Superior temporal gyrus (tissue), 1 donor: ENCODE measurements at regions not wholly inside any gene's neighbourhood (a gene's known extent, or its start where the extent isn't known, plus 50 kb on each side); places are given as distances from the start of the nearest gene placed in this dataset.
"Not testable (repeated sequence)": the region's sequence is repeated elsewhere in the genome, so short reads cannot be mapped to it uniquely, and the experiment has no call there.

ENCODE experiments used
- DNase-seq: peaks from one replicate; pipeline ENCODE4 v3.0.0-alpha.2; 2016; ENCODE audit errors: extremely low spot score

GRCh38 chr7:124635416-124635815 lies 130.2 kb downstream of the GPR37 start:
- DNase-seq, result no peak

GRCh38 chr7:124633740-124634139 lies 131.9 kb downstream of the GPR37 start:
- DNase-seq, result no peak

GRCh38 chr7:124630395-124630794 lies 135.2 kb downstream of the GPR37 start:
- no peak for DNase-seq

GRCh38 chr7:124618871-124619270 lies 146.7 kb downstream of the GPR37 start:
- no peak for DNase-seq

- not testable (repeated sequence) for DNase-seq
These were observed 147.5 kb downstream of the GPR37 start for GRCh38 chr7:124618051-124618450.

GRCh38 chr7:124603066-124603465 lies 162.5 kb downstream of the GPR37 start:
- DNase-seq, result no peak

DNA sequence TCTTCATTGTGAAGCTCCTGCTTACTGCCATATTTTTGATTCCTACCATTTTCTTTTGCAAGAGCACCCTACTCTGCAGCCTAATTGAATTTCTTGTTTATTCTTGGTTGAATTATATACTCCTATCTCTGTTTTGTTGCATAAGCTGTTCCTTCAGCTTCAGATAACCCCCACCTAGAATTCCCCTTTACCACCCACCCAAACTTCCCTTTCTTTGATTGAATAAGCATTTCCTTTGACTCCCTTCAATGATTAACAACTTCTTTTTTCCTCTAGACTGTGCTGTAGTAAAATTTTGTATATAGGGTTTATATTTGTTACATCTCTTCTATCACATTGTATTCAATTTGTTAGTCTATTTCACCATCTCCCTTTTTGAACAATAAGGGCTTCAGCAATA lies 168.1 kb downstream of the GPR37 start:
- no peak for DNase-seq

GRCh38 chr7:124596881-124597280 lies 168.7 kb downstream of the GPR37 start:
- no peak for DNase-seq

GRCh38 chr7:124590814-124591213 lies 174.8 kb downstream of the GPR37 start:
- no peak for DNase-seq

- no peak for DNase-seq
These were observed 188.3 kb downstream of the GPR37 start for GRCh38 chr7:124577256-124577655.

DNA sequence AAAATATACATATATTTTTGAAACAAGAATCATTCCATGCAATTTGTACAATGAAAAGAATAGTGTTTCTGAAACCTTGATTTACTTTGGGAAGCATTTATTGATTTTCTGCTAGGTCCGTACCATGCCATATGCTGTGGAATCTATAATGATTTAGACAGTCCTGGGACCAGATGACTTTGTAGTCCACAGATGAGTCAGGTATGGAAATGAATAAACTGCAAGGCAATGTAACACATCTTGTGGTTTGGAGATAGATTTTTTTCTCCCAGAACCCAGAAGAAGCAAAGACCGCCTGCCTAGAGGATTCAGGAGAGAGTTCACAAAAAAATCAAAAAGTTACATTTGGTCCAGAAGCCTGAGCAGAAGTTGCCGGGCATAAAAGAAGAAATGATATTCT lies 190.4 kb downstream of the GPR37 start:
- no peak for DNase-seq

DNA sequence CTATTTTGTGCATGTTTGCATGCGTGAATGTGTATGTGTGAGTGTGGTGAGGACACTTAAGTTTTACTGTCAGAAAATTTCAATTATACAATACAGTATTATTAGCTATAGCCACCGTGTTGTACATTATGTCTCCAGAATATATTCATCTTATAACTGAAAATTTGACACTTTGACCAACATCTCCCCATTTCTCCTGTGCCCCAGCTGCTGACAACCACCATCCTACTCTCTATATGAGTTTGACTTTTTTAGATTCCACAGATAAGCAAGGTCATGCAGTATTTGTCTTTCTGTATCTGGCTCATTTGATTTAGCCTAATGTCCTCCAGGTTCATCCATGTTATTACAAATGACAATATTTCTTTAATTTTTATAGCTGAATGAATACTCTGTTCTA lies 195.0 kb downstream of the GPR37 start:
- no peak for DNase-seq

GRCh38 chr7:124566583-124566982 lies 199.0 kb downstream of the GPR37 start:
- DNase-seq, result no peak

DNA sequence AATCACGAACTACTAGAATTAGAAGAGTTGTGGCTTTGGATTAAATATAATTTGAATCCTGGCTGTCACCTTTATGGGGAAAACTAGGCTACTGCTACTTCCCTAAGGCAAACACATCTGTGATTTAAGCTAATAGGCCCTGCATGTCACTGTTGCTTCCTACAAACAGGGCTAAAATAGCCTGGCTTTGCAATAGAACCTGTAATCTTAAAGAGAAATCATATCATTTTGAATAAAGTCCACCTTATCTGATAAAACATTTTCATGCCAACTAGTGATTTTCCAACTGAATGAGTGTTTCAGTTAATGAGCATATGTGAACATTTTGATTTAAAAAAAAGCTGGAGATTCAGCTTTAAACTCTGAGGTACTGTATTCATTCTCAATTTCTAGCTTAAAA lies 208.0 kb downstream of the GPR37 start:
- DNase-seq, result no peak

- DNase-seq, result no peak
These were observed 208.5 kb downstream of the GPR37 start for GRCh38 chr7:124557101-124557500.

DNA sequence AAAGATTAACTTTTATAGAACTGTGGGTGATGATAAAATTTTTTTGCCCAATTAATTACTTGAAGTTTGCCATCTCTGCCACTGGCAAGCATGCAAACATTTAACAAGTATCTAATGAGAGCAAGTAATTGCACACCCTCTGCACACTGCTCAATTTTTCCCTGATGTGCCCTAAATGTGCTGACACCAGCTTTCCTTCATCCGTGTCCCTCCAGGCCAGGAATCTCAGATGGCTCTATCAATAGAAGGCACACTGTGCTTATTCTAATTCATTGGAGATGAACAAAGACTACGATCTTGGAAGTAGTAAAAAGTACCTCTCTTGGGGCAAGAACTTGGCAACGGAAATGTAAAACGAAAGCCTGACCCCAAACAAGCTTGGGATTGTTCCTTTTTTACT lies 212.1 kb downstream of the GPR37 start:
- DNase-seq, result no peak

- DNase-seq, result no peak
These were observed 213.4 kb downstream of the GPR37 start for GRCh38 chr7:124552217-124552616.

GRCh38 chr7:124550036-124550435 lies 215.6 kb downstream of the GPR37 start:
- no peak for DNase-seq

DNA sequence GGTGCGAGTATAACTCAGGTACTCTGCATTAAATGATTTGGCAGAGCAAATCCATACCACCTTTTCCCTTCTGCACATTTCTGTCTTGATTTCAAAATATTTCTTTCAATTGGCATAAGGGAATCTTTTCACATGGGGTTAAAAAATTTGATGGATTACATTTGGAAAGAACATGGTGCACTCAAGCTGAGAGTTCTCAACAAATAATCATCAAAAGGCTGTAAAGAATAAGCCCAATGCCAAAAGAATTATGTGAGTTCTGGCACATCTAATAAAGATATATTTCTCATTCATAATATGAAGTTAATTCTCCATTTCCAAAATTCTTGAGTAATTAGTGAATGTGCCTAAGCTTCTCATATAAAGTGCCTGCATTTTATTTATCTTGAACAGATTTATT lies 223.1 kb downstream of the GPR37 start:
- no peak for DNase-seq

DNA sequence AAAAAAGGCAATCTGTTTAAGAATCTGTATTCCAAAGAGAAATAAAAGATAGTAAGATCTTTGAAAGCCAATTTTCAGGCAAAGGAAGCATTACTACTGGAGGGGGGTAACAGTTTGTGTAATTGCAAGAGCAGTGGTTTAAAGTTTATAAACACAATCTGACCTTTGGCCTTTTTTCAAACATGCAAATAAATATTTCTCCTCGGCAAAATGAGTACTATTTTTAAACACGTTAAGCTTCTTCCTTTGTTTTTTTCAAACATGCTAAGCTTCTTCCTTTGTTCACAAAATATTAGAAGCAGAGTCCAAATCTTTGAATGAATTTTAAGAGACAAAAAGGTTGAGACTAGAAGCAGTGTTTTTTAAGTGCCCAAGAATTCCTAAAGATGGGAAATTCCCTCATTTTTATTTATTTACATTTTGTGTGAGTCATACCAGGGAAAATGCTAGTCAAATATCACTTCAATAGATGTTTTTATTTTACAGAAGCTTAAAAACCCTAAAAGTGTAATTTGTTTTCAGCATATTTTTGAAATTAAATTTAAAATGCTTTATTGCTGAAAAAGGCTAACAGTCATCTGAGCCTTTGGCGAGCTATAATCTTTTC lies 229.3 kb downstream of the GPR37 start:
- no peak for DNase-seq

DNA sequence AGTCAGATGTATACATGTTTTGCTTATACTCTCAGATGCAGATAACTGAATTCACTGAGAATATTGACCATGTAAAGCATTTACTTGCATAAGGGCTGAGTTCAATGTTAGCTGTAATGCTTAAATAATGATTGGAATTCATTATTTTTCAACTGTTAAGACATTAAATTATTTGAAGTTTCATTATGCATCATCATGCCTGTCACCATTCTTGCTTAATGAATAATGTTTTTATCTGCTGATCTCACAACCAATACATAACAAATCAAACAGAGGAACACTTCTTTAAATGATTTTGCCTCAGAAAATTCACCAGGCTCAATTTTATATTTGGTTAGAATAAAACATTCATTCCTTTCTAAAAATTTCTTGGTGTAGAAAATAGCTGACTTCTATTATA lies 233.4 kb downstream of the GPR37 start:
- no peak for DNase-seq

GRCh38 chr7:124516911-124517310 lies 248.7 kb downstream of the GPR37 start:
- no peak for DNase-seq

- DNase-seq, result peak; percentile 29
These were observed 250.3 kb downstream of the GPR37 start for GRCh38 chr7:124515106-124515830.

- DNase-seq, result no peak
These were observed 251.1 kb downstream of the GPR37 start for GRCh38 chr7:124514471-124514870.
